Endothelial cell of umbilical vein (primary cell): ENCODE measurements at regions not wholly inside any gene's neighbourhood (a gene's known extent, or its start where the extent isn't known, plus 50 kb on each side); places are given as distances from the start of the nearest gene placed in this dataset.

Experiments used
- BruUV-seq: library from RNA; stranded (reverse); fragments of 400-500 nt; replicated peaks from 2 replicates; lab custom pipeline; 2021; lab: Mats Ljungman, UMichigan
- CTCF ChIA-PET: fragments of 300-600, 350-600 bp; sonication (Branson Sonifier 250); formaldehyde crosslinking; loops from one replicate; lab custom pipeline; 2021; ENCODE audit warnings: antibody characterized with exemption, inconsistent platforms; lab: Charles Lee
- POLR2A ChIA-PET: fragments of 300-600, 350-600 bp; sonication (Branson Sonifier 250); formaldehyde crosslinking; loops from one replicate; lab custom pipeline; 2021; ENCODE audit warnings: antibody characterized with exemption, inconsistent platforms; lab: Charles Lee
- DNase-seq: peaks from one replicate; pipeline ENCODE4 v3.0.0-alpha.2; 2011; ENCODE audit warnings: low read depth, low spot score
- FAIRE-seq: peaks from 2 replicates; lab custom pipeline; 2011; peaks lifted over from hg19 to GRCh38; lab: Jason Lieb, UNC
- H2AFZ ChIP-seq: 2 replicates; pipeline ENCODE4 v1.6.0; 2012; ENCODE audit warnings: low read depth, low read length, control low read depth, inconsistent platforms
- H3K27ac ChIP-seq: 2 replicates; pipeline ENCODE4 v1.5.1; 2011; ENCODE audit warnings: low read depth, mild to moderate bottlenecking, control low read depth, low read length, moderate library complexity; ENCODE audit not compliant: insufficient read depth
- H3K27me3 ChIP-seq, 2 experiments: 2 replicates each; pipeline versions ENCODE4 v1.6.0 to v1.6.1; 2011; ENCODE audit warnings: low read length in 2 of 2, mixed read lengths in 1 of 2; ENCODE audit not compliant: control insufficient read depth in 2 of 2, insufficient read depth in 2 of 2
- H3K36me3 ChIP-seq, 2 experiments: 2 replicates in 1 of 2; 3 replicates in 1 of 2; pipeline ENCODE4 v1.5.1; 2011; ENCODE audit warnings: low read length in 2 of 2, mild to moderate bottlenecking in 1 of 2, moderate library complexity in 1 of 2; ENCODE audit not compliant: control insufficient read depth in 2 of 2, insufficient read depth in 2 of 2; ENCODE audit errors: extremely low read depth in 1 of 2
- H3K4me1 ChIP-seq: 3 replicates; pipeline ENCODE4 v1.5.1; 2011; ENCODE audit warnings: mild to moderate bottlenecking, low read length; ENCODE audit not compliant: control insufficient read depth, insufficient read depth; ENCODE audit errors: extremely low read depth
- H3K4me2 ChIP-seq: 2 replicates; pipeline ENCODE4 v1.6.1; 2011; ENCODE audit warnings: low read length, control low read depth, mixed read lengths; ENCODE audit not compliant: insufficient read depth
- H3K4me3 ChIP-seq, 3 experiments: fragments of 200-600 bp in 1 of 3; sonication (generic), shearing (Covaris generic) in 1 of 3; replicated peaks in 1 of 3; 2 replicates each; pipeline ENCODE4 v1.5.1; 2011 to 2016; ENCODE audit warnings: control low read depth in 3 of 3, low read length in 3 of 3, mild to moderate bottlenecking in 2 of 3, inconsistent platforms in 1 of 3, low read depth in 1 of 3, moderate library complexity in 1 of 3; ENCODE audit not compliant: insufficient read depth in 1 of 3
- H3K79me2 ChIP-seq: 2 replicates; pipeline ENCODE4 v1.6.0; 2012; ENCODE audit warnings: low read length, inconsistent platforms; ENCODE audit not compliant: control insufficient read depth, insufficient read depth
- H3K9ac ChIP-seq: replicated peaks from 2 replicates; pipeline ENCODE3; 2011; ENCODE audit warnings: low read length, control low read depth; ENCODE audit not compliant: insufficient read depth; ENCODE audit errors: extremely low read depth
- H3K9me1 ChIP-seq: replicated peaks from 3 replicates; pipeline ENCODE4 v1.6.0; 2011; ENCODE audit warnings: mild to moderate bottlenecking, low read length; ENCODE audit not compliant: control insufficient read depth, insufficient read depth; ENCODE audit errors: extremely low read depth
- H3K9me3 ChIP-seq: replicated peaks from 2 replicates; pipeline ENCODE4 v1.5.1; 2012; ENCODE audit warnings: low read length, inconsistent platforms; ENCODE audit not compliant: control insufficient read depth, insufficient read depth
- H4K20me1 ChIP-seq: replicated peaks from 2 replicates; pipeline ENCODE3; 2011; ENCODE audit warnings: mild to moderate bottlenecking, low read length; ENCODE audit not compliant: control insufficient read depth, insufficient read depth; ENCODE audit errors: extremely low read depth
- CTCF ChIP-seq, 2 donors: IDR thresholded peaks; 1 replicate in 1 of 2; 2 replicates in 1 of 2; pipeline ENCODE4 v1.5.1; 2011; ENCODE audit warnings: low read length in 2 of 2, mild to moderate bottlenecking in 2 of 2, moderate library complexity in 2 of 2, control low read depth in 1 of 2, inconsistent platforms in 1 of 2, low read depth in 1 of 2; ENCODE audit not compliant: insufficient read depth in 1 of 2; ENCODE audit errors: extremely low read depth in 1 of 2
- EZH2 ChIP-seq: IDR thresholded peaks from 2 replicates; pipeline ENCODE4 v1.6.1; 2012; ENCODE audit warnings: borderline replicate concordance, low read depth, mild to moderate bottlenecking, moderate library complexity, low read length, inconsistent platforms; ENCODE audit not compliant: severe bottlenecking
- FOS ChIP-seq: IDR thresholded peaks from 2 replicates; pipeline ENCODE4 v1.6.1; 2011; ENCODE audit warnings: mild to moderate bottlenecking, low read length, moderate library complexity, borderline replicate concordance; ENCODE audit not compliant: insufficient read depth
- GATA2 ChIP-seq: IDR thresholded peaks from 2 replicates; pipeline ENCODE4 v1.7.0; 2011; ENCODE audit warnings: low read depth, mild to moderate bottlenecking, moderate library complexity, mixed read lengths, low read length; ENCODE audit not compliant: insufficient read length, insufficient read depth
- JUN ChIP-seq: IDR thresholded peaks from 2 replicates; pipeline ENCODE4 v1.6.1; 2011; ENCODE audit warnings: borderline replicate concordance, low read depth; ENCODE audit not compliant: insufficient read length, insufficient read depth
- MAX ChIP-seq: IDR thresholded peaks from 2 replicates; pipeline ENCODE4 v1.6.1; 2011; ENCODE audit not compliant: insufficient read depth, insufficient read length
- MYC ChIP-seq: IDR thresholded peaks from one replicate; pipeline ENCODE4 v1.6.1; 2011; ENCODE audit warnings: mild to moderate bottlenecking, low read depth, low read length
- POLR2A ChIP-seq: IDR thresholded peaks from 2 replicates; pipeline ENCODE4 v1.6.1; 2012; ENCODE audit warnings: low read depth, mild to moderate bottlenecking, control low read depth, low read length
- POLR2AphosphoS5 ChIP-seq: IDR thresholded peaks from 2 replicates; pipeline ENCODE4 v1.6.1; 2012; ENCODE audit warnings: low read depth, mild to moderate bottlenecking, control low read depth, low read length, moderate library complexity; ENCODE audit not compliant: insufficient read depth
- dilution Hi-C: fragments of 300-500 bp; cut with MboI; formaldehyde crosslinking; loops from one replicate; pipeline ENCODE4 v1.15.0; 2019; ENCODE audit warnings: low sequenced_read_pairs; ENCODE audit not compliant: extremely low pct_ligation_motif_present
- intact Hi-C: fragments of 100-400 bp; cut with micrococcal nuclease; formaldehyde crosslinking; loops from one replicate; pipeline ENCODE4 v1.10.0; 2022

DNA sequence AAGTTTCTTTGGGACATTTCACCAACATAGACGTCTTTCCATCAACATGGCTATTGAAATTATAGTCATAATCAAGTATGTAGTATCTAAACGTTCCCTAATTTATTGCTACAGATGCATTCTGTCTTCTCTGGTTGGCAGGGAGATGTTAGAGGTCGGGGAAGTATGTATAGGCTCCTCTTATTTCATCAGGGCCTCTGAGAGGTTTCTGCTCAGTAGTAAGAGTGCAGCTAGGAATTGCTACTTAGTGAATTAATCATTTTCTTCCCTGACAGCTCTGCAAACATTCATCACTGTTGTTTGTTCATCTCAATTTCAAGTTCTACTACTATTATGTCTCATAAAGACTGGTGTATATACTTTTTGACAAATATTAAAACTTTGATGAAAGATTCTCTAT lies 309.7 kb upstream of the NR2F2 start:
- no peaks in the 10 kb centered on the region for H3K36me3 ChIP-seq
- POLR2A ChIA-PET, result no interaction called here
- no peaks in the 10 kb centered on the region for H3K9me1 ChIP-seq
- H3K9me3 ChIP-seq, result no peaks in the 10 kb centered on the region
- TF ChIP-seq EZH2 (no peak), MYC (no peak), GATA2 (no peak), CTCF (IDR thresholded peaks at IDR 0.05; ENCODE audit: extremely low read depth in 1 of 2, insufficient read depth in 1 of 2, low read depth in 1 of 2, low read length in 2 of 2) (no peak), JUN (no peak), POLR2A (no peak), FOS (no peak), MAX (no peak), POLR2AphosphoS5 (no peak)
- H2AFZ ChIP-seq, result no peak overlapping the region
- H3K4me2 ChIP-seq, result no peak overlapping the region
- FAIRE-seq (no peak), DNase-seq (no peak)
- no peaks in the 10 kb centered on the region for H3K79me2 ChIP-seq
- intact Hi-C loops (no loop called here), dilution Hi-C loops (no loop called here)
- no peak overlapping the region for H3K27ac ChIP-seq
- no peaks in the 10 kb centered on the region for H3K27me3 ChIP-seq
- CTCF ChIA-PET, result no interaction called here
- no TSS peak for BruUV-seq
- H3K4me3 ChIP-seq, result no peak overlapping the region
- H3K4me1 ChIP-seq, result peaks cover 2% of the 10 kb centered on the region
- H4K20me1 ChIP-seq, result no peaks in the 10 kb centered on the region
- H3K9ac ChIP-seq, result no peak overlapping the region
